Common myeloid progenitor, CD34-positive (primary cell): ENCODE measurements at regions not wholly inside any gene's neighbourhood (a gene's known extent, or its start where the extent isn't known, plus 50 kb on each side); places are given as distances from the start of the nearest gene placed in this dataset.

Experiments
- CTCF ChIA-PET: fragments of 350-600 bp; sonication (Branson Sonifier 250); formaldehyde crosslinking; loops from one replicate; lab custom pipeline; 2021; ENCODE audit warnings: antibody characterized with exemption; lab: Charles Lee
- POLR2A ChIA-PET: fragments of 350-600 bp; sonication (Branson Sonifier 250); formaldehyde crosslinking; loops from one replicate; lab custom pipeline; 2021; ENCODE audit warnings: antibody characterized with exemption; lab: Charles Lee
- DNase-seq, 3 donors: peaks; one replicate each; pipeline versions ENCODE4 v3.0.0 to v3.0.0-alpha.2; 2013
- H3K27ac ChIP-seq, 2 experiments: 1 replicate in 1 of 2; 2 replicates in 1 of 2; pipeline ENCODE4 v1.7.0; 2013; ENCODE audit warnings: inconsistent platforms in 2 of 2, low read length in 2 of 2, mild to moderate bottlenecking in 2 of 2, low read depth in 1 of 2, moderate library complexity in 1 of 2; ENCODE audit not compliant: severe bottlenecking in 2 of 2, insufficient read depth in 1 of 2, poor library complexity in 1 of 2
- H3K27me3 ChIP-seq, 5 experiments: replicated peaks in 2 of 5; 1 replicate in 3 of 5; 2 replicates in 2 of 5; pipeline versions ENCODE4 v1.6.1 to v1.7.0; 2013; ENCODE audit warnings: low read length in 4 of 5, mild to moderate bottlenecking in 2 of 5, moderate library complexity in 2 of 5, inconsistent platforms in 1 of 5; ENCODE audit not compliant: insufficient read depth in 5 of 5, control insufficient read depth in 4 of 5
- H3K36me3 ChIP-seq, 4 experiments: 1 replicate in 2 of 4; 2 replicates in 2 of 4; pipeline versions ENCODE4 v1.6.1 to v1.7.0; 2013; ENCODE audit warnings: low read length in 3 of 4, control low read depth in 1 of 4, mild to moderate bottlenecking in 1 of 4; ENCODE audit not compliant: control insufficient read depth in 4 of 4, insufficient read depth in 4 of 4
- H3K4me1 ChIP-seq, 4 experiments: 1 replicate in 3 of 4; 2 replicates in 1 of 4; pipeline versions ENCODE4 v1.6.1 to v1.7.1; 2013; ENCODE audit warnings: low read length in 3 of 4, mild to moderate bottlenecking in 3 of 4, control low read depth in 1 of 4, inconsistent platforms in 1 of 4, moderate library complexity in 1 of 4; ENCODE audit not compliant: control insufficient read depth in 4 of 4, insufficient read depth in 4 of 4; ENCODE audit errors: control extremely low read depth in 1 of 4
- H3K4me3 ChIP-seq, 7 experiments: 1 replicate in 4 of 7; 2 replicates in 3 of 7; pipeline versions ENCODE4 v1.5.1 to v1.7.0; 2013; ENCODE audit warnings: mild to moderate bottlenecking in 7 of 7, low read length in 6 of 7, moderate library complexity in 6 of 7, inconsistent platforms in 2 of 7, low read depth in 2 of 7, control low read depth in 1 of 7; ENCODE audit not compliant: insufficient read depth in 4 of 7, control insufficient read depth in 1 of 7; ENCODE audit errors: extremely low read depth in 1 of 7
- H3K9me3 ChIP-seq, 5 experiments: 1 replicate in 4 of 5; 2 replicates in 1 of 5; pipeline versions ENCODE4 v1.6.1 to v1.7.1; 2013; ENCODE audit warnings: low read length in 4 of 5, mild to moderate bottlenecking in 2 of 5, inconsistent platforms in 1 of 5, low read depth in 1 of 5, moderate library complexity in 1 of 5; ENCODE audit not compliant: control insufficient read depth in 4 of 5, insufficient read depth in 2 of 5; ENCODE audit errors: control extremely low read depth in 1 of 5
- WGBS: methylation state at CpG from one replicate; pipeline ENCODE4 v1.1.5; 2013; ENCODE audit not compliant: insufficient coverage; 5-methylcytosine and 5-hydroxymethylcytosine counted together

- POLR2A ChIA-PET: no interaction called here
- H3K9me3 ChIP-seq: no peaks in the 10 kb centered on the region
- CTCF ChIA-PET: no interaction called here
- no peaks in the 10 kb centered on the region for H3K36me3 ChIP-seq
- no peak overlapping the region for H3K4me3 ChIP-seq
- H3K27ac ChIP-seq: no peak overlapping the region
- no peak for DNase-seq
- 68% methylated on average over 4 of the region's 4 CpGs for WGBS
- H3K4me1 ChIP-seq: peaks cover 0 to 6% (median 0%) of the 10 kb centered on the region in 4 experiments
- H3K27me3 ChIP-seq: no peaks in the 10 kb centered on the region
Observed at GRCh38 chr1:193625255-193625654, 438.8 kb upstream of the B3GALT2 start.

GRCh38 chr1:193619911-193620310 is 433.5 kb upstream of the B3GALT2 start:
- Histone ChIP-seq H3K9me3 (peaks cover 0 to 2% (median 0%) of the 10 kb centered on the region in 5 experiments), H3K27me3 (no peaks in the 10 kb centered on the region), H3K4me1 (no peaks in the 10 kb centered on the region), H3K27ac (no peak overlapping the region), H3K4me3 (no peak overlapping the region), H3K36me3 (no peaks in the 10 kb centered on the region)
- DNase-seq: no peak
- WGBS: no CpG with 5 or more reads among the region's 2 CpGs
- ChIA-PET CTCF (no interaction called here), POLR2A (no interaction called here)

- 100% methylated on average over 1 of the region's 2 CpGs for WGBS
- H3K9me3 ChIP-seq: peaks cover 0 to 2% (median 0%) of the 10 kb centered on the region in 5 experiments
- H3K27ac ChIP-seq: no peak overlapping the region
- CTCF ChIA-PET: interaction anchor here (0.6 kb wide), 1 partner anchor 88 kb away, joined by 3 read pairs; no protein-coding TSS in a partner anchor
- no peaks in the 10 kb centered on the region for H3K36me3 ChIP-seq
- POLR2A ChIA-PET: no interaction called here
- no peak overlapping the region for H3K4me3 ChIP-seq
- peak in 2 of 3 donors; percentile 7 to 21 for DNase-seq
- no peaks in the 10 kb centered on the region for H3K4me1 ChIP-seq
- no peaks in the 10 kb centered on the region for H3K27me3 ChIP-seq
Observed at GRCh38 chr1:193614817-193615216, 428.4 kb upstream of the B3GALT2 start.

- CTCF ChIA-PET: no interaction called here
Observed at GRCh38 chr1:193614275-193614674, 427.9 kb upstream of the B3GALT2 start.

GRCh38 chr1:193613041-193613440 is 426.6 kb upstream of the B3GALT2 start:
- H3K36me3 ChIP-seq: no peaks in the 10 kb centered on the region
- POLR2A ChIA-PET: no interaction called here
- no CpG with 5 or more reads among the region's 2 CpGs for WGBS
- CTCF ChIA-PET: no interaction called here
- no peaks in the 10 kb centered on the region for H3K27me3 ChIP-seq
- H3K4me3 ChIP-seq: no peak overlapping the region
- H3K27ac ChIP-seq: no peak overlapping the region
- no peak for DNase-seq
- H3K4me1 ChIP-seq: no peaks in the 10 kb centered on the region
- peaks cover 0 to 3% (median 0%) of the 10 kb centered on the region in 5 experiments for H3K9me3 ChIP-seq

More at GRCh38 chr1:193614275-193614674, 427.9 kb upstream of the B3GALT2 start:
- H3K27me3 ChIP-seq: no peaks in the 10 kb centered on the region
- peaks cover 0 to 2% (median 0%) of the 10 kb centered on the region in 5 experiments for H3K9me3 ChIP-seq
- no peak overlapping the region for H3K4me3 ChIP-seq
- WGBS: 100% methylated on average over 3 of the region's 3 CpGs
- no peak for DNase-seq
- H3K4me1 ChIP-seq: no peaks in the 10 kb centered on the region
- POLR2A ChIA-PET: no interaction called here
- no peaks in the 10 kb centered on the region for H3K36me3 ChIP-seq
- H3K27ac ChIP-seq: no peak overlapping the region

- WGBS: no CpG with 5 or more reads among the region's 2 CpGs
Observed at GRCh38 chr1:193609592-193609991, 423.2 kb upstream of the B3GALT2 start.

GRCh38 chr1:193607787-193608186 is 421.4 kb upstream of the B3GALT2 start:
- Histone ChIP-seq H3K9me3 (peaks cover 0 to 3% (median 0%) of the 10 kb centered on the region in 5 experiments), H3K27me3 (no peaks in the 10 kb centered on the region), H3K4me3 (no peak overlapping the region), H3K27ac (no peak overlapping the region), H3K4me1 (no peaks in the 10 kb centered on the region), H3K36me3 (no peaks in the 10 kb centered on the region)
- POLR2A ChIA-PET: no interaction called here
- no peak for DNase-seq
- CTCF ChIA-PET: no interaction called here
- 92% methylated on average over 2 of the region's 3 CpGs for WGBS

More at GRCh38 chr1:193609592-193609991, 423.2 kb upstream of the B3GALT2 start:
- POLR2A ChIA-PET: no interaction called here
- Histone ChIP-seq H3K27ac (no peak overlapping the region), H3K9me3 (peaks cover 0 to 3% (median 0%) of the 10 kb centered on the region in 5 experiments), H3K36me3 (no peaks in the 10 kb centered on the region), H3K4me3 (no peak overlapping the region), H3K4me1 (no peaks in the 10 kb centered on the region), H3K27me3 (no peaks in the 10 kb centered on the region)
- no peak for DNase-seq
- CTCF ChIA-PET: no interaction called here
